Fibroblast of mammary gland (primary cell): ENCODE measurements at regions not wholly inside any gene's neighbourhood (a gene's known extent, or its start where the extent isn't known, plus 50 kb on each side); places are given as distances from the start of the nearest gene placed in this dataset.
"Not testable (repeated sequence)": the region's sequence is repeated elsewhere in the genome, so short reads cannot be mapped to it uniquely, and the experiment has no call there.

Experiments used
- DNase-seq: peaks from one replicate; pipeline ENCODE4 v3.0.0-alpha.2; 2010; ENCODE audit warnings: low read depth
- H3K4me3 ChIP-seq: 2 replicates; pipeline ENCODE4 v1.5.1; 2011; ENCODE audit warnings: low read depth, mild to moderate bottlenecking, low read length, moderate library complexity; ENCODE audit not compliant: control insufficient read depth
- TF ChIP-seq, protein P1 (sequence below): conservative IDR thresholded peaks from 2 replicates; pipeline ENCODE4 v1.5.1; 2011; ENCODE audit warnings: low read depth, low read length, inconsistent platforms; ENCODE audit not compliant: control insufficient read depth, insufficient read depth

DNA sequence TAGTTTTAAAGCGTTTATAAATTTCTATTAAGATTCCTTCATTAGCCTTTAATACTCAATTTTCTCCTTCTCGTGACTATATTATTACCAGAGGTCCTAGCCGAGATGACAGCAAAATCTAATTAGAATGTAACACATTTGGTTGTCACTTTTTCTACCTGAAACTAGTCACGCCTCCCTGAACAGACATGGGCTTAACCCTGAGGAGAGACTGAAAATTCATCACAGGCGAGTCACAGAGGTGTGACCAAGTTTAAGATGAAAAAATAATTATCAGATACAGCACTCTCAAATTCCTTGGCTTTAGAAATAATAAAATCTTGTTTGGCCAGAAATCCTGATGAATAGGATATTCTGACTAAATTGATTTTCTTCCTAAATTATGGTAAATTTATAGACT, 834.4 kb upstream of the SLC39A10 start:
- TF ChIP-seq, protein P1, sequence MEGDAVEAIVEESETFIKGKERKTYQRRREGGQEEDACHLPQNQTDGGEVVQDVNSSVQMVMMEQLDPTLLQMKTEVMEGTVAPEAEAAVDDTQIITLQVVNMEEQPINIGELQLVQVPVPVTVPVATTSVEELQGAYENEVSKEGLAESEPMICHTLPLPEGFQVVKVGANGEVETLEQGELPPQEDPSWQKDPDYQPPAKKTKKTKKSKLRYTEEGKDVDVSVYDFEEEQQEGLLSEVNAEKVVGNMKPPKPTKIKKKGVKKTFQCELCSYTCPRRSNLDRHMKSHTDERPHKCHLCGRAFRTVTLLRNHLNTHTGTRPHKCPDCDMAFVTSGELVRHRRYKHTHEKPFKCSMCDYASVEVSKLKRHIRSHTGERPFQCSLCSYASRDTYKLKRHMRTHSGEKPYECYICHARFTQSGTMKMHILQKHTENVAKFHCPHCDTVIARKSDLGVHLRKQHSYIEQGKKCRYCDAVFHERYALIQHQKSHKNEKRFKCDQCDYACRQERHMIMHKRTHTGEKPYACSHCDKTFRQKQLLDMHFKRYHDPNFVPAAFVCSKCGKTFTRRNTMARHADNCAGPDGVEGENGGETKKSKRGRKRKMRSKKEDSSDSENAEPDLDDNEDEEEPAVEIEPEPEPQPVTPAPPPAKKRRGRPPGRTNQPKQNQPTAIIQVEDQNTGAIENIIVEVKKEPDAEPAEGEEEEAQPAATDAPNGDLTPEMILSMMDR = no peak
- no peak overlapping the region for H3K4me3 ChIP-seq
- DNase-seq = no peak

GRCh38 chr2:194822097-194822496, 834.9 kb upstream of the SLC39A10 start:
- H3K4me3 ChIP-seq = no peak overlapping the region
- no peak for DNase-seq
- TF ChIP-seq, protein P1 = no peak

DNA sequence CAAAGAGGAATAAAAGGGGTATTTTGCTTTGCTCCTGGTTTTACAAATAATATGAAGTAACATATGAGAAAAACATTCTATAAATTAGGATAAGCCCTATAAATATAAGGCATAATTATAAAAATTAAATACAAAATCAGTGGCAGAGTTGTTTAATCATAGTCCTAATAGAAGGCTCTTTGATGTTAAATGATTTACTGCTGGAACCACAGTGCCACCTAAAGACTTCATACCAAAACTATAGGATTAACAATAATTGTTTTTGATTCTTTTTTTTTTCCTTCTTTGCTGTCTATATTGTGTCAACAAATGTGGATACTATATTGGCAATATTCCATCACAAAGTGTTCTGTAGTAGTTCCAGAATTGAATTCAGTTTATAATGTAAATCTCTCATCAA, 837.7 kb upstream of the SLC39A10 start:
- peak; percentile 1 for DNase-seq
- H3K4me3 ChIP-seq = no peak overlapping the region
- TF ChIP-seq, protein P1 = no peak

GRCh38 chr2:194815475-194815874, 841.6 kb upstream of the SLC39A10 start:
- DNase-seq = peak; percentile 1
- TF ChIP-seq, protein P1 = no peak

GRCh38 chr2:194802589-194802988, 854.4 kb upstream of the SLC39A10 start:
- no peak overlapping the region for H3K4me3 ChIP-seq
- TF ChIP-seq, protein P1 = no peak
- no peak for DNase-seq

More at GRCh38 chr2:194815475-194815874, 841.6 kb upstream of the SLC39A10 start:
- H3K4me3 ChIP-seq = no peak overlapping the region

DNA sequence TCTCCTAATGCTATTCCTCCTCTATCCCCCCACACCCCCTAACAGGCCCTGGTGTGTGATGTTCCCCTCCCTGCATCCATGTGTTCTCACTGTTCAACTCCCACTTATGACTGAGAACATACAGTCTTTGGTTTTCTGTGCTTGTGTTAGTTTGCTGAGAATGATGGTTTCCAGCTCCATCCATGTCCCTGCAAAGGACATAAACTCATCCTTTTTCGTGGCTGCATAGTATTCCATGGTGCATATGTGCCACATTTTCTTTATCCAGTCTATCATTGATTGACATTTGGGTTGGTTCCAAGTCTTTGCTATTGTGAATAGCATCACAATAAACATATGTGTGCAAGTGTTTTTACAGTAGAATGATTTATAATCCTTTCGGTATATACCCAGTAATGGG, 870.0 kb upstream of the SLC39A10 start:
- not testable (repeated sequence) for H3K4me3 ChIP-seq, DNase-seq

DNA sequence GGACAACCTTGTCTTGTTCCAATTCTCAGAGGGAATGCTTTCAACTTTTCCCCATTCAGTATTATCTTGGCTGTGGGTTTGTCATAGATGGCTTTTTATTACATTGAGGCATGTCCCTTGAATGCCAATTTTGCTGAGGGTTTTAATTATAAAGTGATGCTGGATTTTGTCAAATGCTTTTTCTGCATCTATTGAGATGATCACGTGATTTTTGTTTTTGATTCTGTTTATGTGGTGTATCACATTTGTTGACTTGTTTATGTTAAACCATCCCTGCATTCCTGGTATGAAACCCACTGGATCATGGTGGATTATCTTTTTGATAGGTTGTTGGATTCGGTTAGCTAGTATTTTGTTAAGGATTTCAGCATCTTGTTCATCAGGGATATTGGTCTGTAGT, 885.6 kb upstream of the SLC39A10 start:
- DNase-seq, H3K4me3 ChIP-seq: not testable (repeated sequence)

GRCh38 chr2:194769030-194769429, 888.0 kb upstream of the SLC39A10 start:
- H3K4me3 ChIP-seq = no peak overlapping the region
- DNase-seq = no peak
- TF ChIP-seq, protein P1 = no peak
